Endothelial cell of hepatic sinusoid (primary cell): ENCODE measurements at regions not wholly inside any gene's neighbourhood (a gene's known extent, or its start where the extent isn't known, plus 50 kb on each side); places are given as distances from the start of the nearest gene placed in this dataset.
"Not testable (repeated sequence)": the region's sequence is repeated elsewhere in the genome, so short reads cannot be mapped to it uniquely, and the experiment has no call there.

ENCODE experiments used
- in situ Hi-C: cut with HindIII; loops from 2 replicates; pipeline ENCODE4 v1.10.0; 2017; ENCODE audit warnings: low sequenced_read_pairs

DNA sequence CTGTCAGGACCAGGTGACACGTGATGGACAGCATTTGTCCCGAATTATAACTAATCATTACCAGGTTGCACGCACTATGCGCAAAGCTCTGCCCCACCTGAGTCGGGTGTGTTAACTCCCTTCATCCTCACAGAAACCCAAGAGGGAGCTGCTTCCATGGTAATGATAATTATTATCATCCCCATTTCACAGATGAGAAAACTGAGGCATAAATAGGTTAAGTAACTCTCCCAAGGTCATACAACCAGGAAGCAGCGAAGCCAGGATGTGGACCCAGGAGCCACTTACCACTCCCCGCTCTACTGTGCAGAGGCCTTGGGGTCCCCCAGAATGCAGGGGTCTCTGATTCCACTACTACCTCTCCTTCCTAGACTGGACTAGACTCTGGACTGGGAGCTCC, 76.7 kb upstream of the TARDBP start:
- in situ Hi-C loops: no loop called here

DNA sequence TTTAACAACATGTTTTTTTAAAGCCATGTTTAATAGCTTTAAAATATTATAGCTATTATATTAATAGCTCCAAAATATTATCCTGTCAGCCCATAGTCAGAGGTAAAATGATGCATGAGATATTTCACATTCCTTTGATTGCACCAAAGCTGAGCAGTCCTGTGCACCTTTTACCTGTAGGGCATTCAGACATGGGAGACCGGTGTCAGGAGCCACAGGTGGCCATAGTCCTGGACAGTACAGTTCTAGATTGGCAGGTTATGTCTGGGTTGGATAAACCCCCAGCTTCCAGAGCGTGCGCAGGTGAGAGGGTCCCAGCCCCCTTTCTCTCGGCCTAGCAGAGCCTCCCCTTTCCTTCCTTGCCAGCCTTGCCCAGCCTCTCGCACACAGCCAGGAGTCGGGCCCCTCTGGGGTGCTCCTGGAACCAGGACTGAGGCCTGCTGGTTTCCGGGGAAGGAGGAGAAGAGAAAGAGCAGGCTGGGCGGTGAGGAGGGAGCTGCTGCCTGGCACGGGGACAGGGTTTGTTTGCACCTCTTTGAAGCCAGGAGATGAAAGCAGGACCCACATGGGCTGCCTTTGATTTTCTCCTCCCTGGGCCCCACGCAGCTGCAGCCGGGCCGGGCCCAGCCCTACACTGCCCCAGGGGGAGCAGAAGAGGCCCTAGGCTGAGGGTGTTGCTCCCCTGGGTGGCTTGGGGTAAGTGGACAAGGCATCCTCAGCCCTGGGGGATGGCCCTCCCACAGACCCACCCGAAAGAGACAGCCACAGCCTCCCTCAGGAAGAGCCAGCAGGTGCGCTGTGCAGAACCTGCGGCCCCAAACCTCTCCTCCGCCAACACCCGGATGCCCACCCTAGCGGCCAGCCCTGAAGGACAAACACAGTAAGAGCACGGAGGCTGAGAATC, 75.2 kb upstream of the TARDBP start:
- in situ Hi-C loops: no loop called here

DNA sequence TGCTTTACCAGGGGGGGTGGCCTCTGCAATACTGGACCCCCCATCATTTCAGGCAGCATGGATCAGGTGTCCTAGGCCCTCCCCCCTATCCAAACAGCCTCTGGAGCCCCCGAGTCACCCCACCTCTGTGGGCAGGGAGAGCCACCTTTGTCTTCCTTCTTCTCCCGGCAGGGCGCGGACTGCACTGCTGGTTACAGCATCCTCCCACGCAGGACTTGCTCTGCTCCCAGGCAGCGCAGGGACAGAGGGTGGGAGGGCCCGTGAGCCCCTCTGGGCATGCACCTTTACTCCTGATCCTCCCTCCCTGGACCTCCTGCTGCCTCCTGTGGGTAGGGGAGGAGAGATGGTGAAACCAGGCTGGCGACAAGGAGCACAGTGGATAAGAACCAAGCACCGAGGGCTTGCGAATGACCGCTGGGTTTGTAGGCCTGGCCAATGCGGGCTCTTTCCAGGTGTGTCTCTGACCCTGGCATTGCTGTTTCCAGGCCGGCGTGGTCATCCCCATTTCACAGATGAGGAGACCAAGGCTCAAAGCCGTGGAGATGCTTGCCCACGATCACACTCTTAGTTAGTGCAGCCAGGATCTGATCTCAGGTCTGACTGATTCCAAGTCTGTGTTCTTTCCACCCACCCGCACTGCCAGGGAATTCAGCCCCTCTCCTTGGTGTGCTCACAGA, 73.6 kb upstream of the TARDBP start:
- in situ Hi-C loops: no loop called here

DNA sequence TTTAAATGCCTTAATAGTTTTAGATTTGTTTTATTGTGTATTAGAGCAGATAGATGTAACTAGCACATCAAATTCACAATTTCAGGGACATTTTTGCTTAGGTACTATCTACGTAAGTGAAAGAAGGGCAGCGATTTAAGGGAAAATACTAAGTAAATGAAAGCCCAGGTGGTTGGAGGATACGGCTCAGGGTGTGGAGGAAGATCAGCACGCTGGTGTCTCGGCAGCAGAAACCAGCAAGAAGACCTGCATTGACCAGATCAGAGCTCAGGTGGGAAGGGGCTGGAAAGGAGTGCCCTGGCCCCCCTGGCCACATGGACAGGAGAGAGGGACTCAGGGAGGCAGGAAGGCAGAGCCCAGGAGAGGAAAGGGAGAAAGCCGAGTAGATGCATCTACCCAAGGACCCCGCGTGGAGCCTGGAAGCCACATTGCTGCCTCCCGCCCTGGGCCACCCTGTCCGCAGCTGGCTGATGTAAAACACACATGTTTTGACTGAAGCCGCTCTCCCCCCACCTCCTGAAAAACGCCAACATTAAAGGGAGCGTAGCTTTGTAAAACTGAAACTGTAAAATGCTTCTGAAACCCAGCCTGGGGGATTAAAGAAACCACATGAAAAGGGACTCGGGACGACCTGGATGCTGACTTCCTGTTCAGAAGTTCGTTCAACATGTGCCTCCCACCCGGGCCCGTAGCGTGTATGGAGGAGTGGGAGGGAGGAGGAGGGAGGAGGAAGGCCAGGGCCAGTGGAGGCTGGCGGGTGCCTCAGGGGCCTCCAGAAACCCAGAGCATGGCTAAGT, 72.6 kb upstream of the TARDBP start:
- in situ Hi-C loops: loop anchor here (10.0 kb wide), 1 partner anchor 415 kb away; no protein-coding TSS in a partner anchor

DNA sequence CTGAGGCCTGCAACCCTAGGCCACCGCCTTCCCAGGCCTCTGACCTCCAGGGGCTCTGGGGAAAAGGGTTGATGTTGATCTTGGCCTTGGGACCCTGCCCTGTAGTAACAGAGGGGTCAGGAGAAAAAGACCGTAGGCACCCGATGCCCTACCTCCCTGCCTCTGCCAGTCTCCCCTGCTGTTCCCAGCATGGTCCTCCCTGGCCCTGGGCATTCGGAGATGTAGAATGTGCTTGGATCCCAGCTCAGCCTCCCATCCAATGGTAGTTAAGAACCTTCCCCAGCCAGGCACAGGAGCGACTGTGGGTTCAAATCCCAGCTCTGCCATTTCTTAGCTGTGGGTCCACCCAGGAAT, 72.0 kb upstream of the TARDBP start:
- in situ Hi-C loops: loop anchor here (10.0 kb wide), 1 partner anchor 416 kb away; no protein-coding TSS in a partner anchor

DNA sequence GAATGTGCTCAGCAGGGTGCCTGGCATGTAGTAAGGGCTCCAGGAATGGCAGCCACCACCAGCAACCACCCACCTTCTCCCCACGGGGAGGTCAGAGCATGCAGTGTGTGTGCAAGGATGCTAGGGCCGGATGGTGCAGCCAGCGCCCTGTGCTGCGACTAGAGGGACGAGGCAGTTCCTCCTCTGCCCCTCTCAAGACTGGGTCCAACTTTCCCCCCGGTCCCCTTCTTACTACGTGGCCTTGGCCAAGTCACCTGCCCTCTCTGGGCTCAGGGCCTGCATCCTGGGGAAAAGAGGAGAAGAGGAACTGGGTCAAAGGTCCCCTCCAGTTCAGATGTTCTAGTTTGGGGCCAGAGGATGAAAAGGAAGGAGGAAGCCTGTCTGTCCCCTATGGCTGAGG, 71.6 kb upstream of the TARDBP start:
- in situ Hi-C loops: loop anchor here (10.0 kb wide), 1 partner anchor 416 kb away; no protein-coding TSS in a partner anchor

DNA sequence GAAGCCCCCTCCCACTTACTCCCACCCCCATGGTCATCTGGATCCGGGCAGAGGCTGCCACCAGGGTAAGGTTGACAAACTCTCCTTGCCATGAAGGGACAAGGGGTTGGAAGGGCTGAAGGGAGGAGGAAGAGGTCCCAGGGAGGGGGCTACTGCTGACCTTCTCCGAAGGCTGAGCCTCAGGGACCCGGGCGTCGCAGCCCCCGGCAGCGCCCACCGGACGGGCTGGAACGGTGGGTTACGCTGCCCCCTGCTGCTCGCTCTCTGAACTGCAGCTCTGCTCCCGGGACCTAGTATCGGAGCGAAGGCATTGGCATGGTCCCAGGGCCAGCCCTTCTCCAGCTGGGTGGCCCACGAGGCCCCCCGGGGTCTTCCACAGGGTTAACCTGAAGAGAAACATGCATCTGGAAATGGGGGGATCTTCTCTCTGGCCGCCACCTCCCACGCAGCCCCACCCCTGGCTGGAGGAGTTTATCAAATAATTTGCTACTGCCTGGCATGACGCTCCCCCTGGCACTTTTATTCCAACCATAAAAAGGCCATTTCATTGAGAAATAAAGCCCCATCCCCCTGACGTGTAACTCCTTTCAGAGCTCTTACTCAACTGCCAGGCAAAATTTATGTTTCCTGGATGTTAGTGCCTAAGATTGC, 70.4 kb upstream of the TARDBP start:
- in situ Hi-C loops: loop anchor here (10.0 kb wide), 1 partner anchor 417 kb away; no protein-coding TSS in a partner anchor

DNA sequence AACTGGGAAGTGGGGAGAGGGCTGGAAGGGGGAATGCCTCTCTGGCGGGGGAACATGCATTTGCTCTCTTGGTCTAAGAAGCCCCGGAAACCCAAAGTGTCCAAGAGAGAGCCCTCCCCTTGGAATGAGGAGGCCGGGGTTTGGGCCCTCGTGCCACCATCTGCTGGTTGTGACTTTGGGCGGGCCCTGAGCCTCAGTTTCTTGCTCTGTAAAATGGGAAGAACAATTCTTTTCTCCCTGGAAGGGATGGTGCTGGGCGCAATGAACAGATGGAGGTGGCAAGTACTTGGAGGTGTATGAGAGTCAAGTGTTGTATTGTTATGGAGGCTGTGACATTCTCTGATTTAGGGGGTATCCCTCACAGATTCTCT, 69.9 kb upstream of the TARDBP start:
- in situ Hi-C loops: loop anchor here (10.0 kb wide), 1 partner anchor 418 kb away; no protein-coding TSS in a partner anchor

DNA sequence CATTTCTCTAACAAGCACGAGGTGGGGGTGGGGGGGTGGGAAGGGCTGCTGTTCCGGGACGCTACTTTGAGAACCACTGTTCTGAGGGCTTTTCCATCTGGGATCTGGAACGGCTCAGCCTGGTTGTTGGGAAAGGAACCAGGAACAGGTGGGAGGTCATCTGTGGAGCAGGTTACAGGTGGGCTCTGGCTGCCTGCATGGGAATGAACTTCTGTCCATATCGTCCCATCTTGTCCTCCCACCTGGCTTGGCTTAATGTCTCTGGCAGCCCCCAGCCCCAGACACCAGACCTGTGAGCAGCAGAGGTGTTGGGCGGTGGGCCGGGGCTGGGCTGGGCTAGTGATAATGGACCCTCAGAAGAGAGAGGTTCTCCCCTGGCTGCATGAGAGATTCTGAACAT, 69.4 kb upstream of the TARDBP start:
- in situ Hi-C loops: loop anchor here (10.0 kb wide), 1 partner anchor 418 kb away; no protein-coding TSS in a partner anchor

DNA sequence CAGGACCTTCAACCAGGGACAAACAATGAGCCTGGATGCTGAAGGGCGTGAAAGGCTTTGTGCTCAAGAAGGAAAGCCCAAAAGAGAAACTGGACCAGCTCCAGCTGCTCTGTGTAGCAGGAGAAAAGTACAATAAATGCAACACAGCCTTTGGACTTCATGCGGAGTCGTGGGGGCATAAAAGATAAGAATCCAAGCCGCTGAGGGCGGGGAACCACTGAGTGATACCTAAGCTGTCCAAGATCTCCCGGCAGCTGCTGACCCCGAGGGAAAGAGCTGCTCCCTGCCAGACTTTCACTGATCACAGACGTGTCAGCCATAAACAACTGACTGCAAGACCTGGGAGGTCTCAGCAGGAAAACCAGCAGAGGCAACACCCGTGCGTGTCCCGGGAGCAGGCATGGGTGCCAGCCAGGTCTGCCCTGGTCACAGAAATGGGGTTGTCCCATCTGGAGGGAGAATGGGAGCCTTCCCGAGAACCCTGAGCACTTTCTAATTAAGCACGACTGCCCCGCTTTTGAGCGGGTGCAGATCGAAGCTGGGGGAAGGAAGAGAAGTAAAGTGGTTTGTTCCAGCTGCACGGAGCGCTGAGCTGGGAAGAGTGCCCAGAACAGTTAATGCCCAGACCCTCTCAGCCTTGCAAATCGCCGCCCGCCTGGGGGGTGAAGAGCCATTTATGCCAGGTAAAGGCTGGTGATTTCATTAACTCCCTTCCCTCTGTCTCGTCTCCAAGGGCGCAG, 68.3 kb upstream of the TARDBP start:
- in situ Hi-C loops: loop anchor here (10.0 kb wide), 1 partner anchor 419 kb away; no protein-coding TSS in a partner anchor

DNA sequence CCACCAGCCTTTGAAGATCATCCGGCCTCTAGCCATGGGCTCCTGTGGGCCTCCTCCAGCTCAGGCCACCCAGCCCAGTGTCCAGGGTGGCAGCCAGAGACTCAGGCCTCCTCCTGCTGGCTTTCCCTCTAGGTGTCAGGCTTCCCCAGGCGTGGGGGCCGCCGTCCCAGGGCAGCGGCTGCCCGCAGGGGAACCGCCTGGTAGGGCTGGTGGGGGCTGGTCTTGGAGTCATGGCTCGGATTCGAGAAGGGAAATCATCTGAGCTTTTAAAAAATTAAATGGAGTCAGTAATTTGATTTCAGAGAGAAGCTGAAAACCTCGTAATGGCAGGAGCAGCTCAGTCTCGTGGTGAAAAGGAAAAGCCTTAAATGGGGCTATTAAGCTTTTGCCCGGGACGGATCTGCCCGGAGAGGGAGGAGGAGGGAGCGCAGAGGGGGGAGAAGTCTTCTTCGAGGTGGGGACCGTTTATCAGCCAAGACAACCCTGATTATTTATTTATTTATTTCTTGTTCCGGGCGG, 66.4 kb upstream of the TARDBP start:
- in situ Hi-C loops: loop anchor here (10.0 kb wide), 1 partner anchor 421 kb away; no protein-coding TSS in a partner anchor

DNA sequence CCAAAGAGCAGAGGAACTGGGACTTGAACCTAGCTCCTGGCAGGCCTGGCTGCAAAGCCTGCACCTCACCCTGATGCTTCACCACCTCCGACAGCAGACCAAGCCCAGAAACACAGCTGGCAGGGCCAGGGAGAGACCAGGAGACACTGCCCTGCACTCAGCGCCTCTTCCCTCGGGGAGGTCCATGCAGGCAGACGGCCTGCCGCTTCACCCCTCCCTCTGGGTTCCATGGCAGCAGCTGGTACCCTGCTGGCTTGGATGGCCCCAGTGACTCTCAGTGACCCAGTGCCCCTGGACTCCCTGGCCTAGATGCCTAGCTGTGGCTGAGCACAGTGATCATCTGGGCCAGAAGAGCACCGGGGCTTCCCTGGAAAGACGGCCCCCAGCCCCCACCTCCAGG, 65.3 kb upstream of the TARDBP start:
- in situ Hi-C loops: loop anchor here (10.0 kb wide), 1 partner anchor 422 kb away; no protein-coding TSS in a partner anchor

DNA sequence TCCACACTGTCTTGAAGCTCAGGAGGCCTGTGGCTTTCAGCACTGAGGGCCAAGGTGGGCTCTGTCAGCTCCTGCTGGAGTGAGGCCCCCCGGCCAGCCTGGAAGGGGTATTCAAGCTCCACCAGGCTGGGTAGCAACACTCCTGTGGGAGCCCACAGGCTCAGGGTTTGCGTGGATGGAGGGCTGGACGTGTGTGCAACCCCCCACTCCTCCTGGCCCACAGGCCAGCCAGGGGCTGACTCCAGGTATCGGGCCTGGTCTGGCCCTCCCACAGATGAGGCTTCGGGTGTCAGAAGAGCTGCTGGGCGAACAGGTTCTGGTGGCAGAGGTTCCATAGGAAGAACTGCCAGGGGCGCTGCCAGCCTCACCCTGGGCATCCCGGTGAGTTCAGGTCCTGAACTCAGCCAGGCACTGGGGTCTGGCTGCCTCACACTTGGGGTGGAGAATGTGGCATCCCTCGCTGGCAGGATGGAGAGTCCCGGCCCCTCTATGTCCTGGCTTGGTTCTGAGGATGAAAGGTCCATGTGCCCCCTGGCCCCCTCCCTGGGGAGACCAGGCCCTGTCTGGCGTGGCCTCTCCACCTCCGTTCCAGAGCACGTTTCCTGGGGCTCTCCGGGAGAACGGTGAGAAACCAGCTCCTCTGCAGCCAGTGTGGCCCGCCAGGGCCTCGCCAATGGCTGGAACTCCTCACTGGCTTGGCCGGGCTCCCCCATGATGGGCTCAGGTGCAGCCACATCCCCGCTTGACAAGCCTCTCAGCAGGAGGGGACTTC, 64.6 kb upstream of the TARDBP start:
- in situ Hi-C loops: loop anchor here (10.0 kb wide), 1 partner anchor 423 kb away; no protein-coding TSS in a partner anchor

DNA sequence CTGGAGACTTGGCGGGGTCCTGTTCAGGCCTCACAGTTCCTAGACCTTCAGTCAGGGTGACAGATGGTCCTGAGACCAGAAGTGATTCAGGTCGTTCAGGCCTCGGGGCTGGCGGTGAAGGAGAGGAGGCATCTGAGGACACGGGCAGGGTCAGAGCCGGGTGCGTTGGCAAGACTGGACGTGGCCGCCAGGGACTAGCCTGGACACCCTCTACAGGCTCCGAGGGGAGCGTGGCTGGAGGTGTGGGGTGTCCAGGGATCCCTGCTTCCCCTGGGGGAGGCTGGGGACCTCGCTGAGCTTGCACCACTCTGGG, 64.0 kb upstream of the TARDBP start:
- in situ Hi-C loops: loop anchor here (10.0 kb wide), 1 partner anchor 424 kb away; no protein-coding TSS in a partner anchor

DNA sequence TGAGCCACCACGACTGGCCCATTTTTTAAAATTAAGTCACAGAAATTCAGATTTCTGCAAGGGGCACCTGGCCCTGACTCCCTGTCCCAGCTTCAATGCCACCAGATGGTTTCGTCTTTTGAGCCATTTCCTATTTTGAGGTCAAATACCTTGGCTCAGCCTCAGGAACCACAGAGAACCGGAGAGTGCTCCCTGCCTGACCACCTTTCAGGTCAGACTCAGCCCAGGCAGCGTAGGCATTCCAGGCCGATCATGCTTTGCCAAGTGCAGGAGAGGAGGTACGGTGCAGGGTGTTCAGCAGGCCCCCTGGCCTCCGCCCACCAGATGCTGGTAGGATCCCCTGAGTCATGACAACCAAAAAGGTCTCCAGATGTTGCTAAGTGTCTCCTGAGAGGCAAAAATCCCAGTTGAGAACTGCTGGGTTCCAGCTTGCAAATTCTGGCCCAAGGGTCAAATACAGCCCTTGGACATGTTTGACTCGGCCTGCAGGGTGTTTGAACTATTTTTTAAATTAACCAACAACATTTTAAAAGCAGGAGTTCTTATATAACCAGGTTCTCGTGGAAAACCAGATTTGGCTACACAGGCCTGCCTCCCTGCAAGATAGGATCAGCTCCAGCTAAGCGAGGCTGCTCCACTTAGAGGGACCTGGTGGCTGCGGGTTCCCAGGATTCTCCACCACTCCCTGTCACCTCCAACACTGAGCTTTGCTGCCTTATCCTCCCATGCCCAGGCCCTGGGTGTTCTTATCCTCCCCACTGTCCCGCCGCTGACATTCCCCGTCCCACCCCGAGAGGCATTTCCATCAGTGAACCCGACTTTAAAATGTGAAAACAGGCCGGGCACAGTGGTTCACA, 61.9 kb upstream of the TARDBP start:
- in situ Hi-C loops: no loop called here

DNA sequence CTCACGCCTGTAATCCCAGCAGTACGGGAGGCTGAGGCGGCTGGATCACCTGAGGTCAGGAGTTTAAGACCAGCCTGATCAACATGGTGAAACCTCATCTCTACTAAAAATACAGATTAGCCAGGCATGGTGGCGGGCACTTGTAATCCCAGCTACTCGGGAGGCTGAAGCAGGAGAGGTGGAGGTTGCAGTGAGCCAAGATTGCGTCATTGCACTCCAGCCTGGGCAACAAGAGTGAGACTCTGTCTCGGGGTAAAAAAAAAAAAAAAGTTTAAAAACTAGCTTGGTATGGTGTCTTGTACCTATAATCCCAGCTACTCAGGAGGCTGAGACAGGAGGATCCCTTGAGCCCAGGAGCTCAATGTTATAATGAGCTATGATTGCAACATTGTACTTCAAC, 61.2 kb upstream of the TARDBP start:
- in situ Hi-C loops: not testable (repeated sequence)

DNA sequence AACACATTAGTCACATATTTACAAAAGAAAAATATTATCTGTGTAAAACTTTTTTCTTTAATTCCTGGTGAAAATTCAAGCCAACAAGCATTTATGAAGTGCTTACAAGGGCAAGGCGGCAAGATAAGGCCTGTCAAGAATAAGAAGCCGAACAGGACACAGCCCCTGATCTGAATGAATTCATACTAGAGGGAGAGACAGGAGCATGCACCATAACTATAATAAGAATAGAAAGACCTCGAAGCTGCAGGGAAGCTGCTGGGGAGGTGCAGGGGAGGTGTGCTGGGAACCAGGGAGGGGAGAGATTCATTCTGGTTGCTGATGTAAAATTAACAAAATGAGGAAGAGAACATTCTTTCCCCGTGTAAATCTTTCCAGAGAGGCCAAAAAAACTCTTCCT, 60.5 kb upstream of the TARDBP start:
- in situ Hi-C loops: no loop called here
